ENCODE measurements at regions not wholly inside any gene's neighbourhood (a gene's known extent, or its start where the extent isn't known, plus 50 kb on each side); places are given as distances from the start of the nearest gene placed in this dataset.

DNA sequence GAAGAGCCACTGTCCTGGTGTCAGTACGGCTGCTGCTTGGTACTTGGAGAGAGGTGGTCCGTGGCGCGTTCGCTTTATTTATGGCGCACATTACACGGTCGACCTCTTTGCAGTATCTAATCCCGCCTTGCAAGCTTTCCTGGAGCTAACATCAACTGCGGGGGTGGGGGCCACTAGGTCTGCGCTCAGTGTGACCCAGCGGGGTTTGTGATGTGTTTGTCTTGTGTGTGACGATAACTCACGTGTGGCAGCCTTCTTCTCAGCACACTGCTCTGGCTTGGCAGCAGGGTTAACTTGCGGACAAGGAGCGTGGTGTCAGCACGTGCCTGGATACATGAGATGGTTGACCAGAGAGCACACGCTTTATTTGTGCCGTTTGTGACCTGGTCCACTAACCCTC, 122.2 kb upstream of the RTL1 start:
- H3K4me3 ChIP-seq (ENCODE audit: low read length) = no peak overlapping the region
- H3K27ac ChIP-seq (ENCODE audit: low read length) = no peak overlapping the region
- H3K9me2 ChIP-seq (ENCODE audit: insufficient read depth, low read length) = no peaks in the 10 kb centered on the region
- H3K9me3 ChIP-seq (ENCODE audit: low read length) = no peaks in the 10 kb centered on the region
- H3K36me3 ChIP-seq (ENCODE audit: insufficient read depth, low read length) = no peaks in the 10 kb centered on the region
- H3K79me2 ChIP-seq (replicated peaks; ENCODE audit: insufficient read depth, low read length) = no peaks in the 10 kb centered on the region
- H3F3A ChIP-seq (ENCODE audit: insufficient read depth, low read length, poor library complexity, severe bottlenecking) = no peaks in the 10 kb centered on the region
- no peak overlapping the region for H2AFZ ChIP-seq (ENCODE audit: low read depth, low read length)
- TF ChIP-seq RAD21 (conservative IDR thresholded peaks at IDR 0.05) (no peak), MXI1 (conservative IDR thresholded peaks at IDR 0.05; ENCODE audit: poor library complexity, severe bottlenecking) (no peak)
- TF ChIP-seq, protein P1, sequence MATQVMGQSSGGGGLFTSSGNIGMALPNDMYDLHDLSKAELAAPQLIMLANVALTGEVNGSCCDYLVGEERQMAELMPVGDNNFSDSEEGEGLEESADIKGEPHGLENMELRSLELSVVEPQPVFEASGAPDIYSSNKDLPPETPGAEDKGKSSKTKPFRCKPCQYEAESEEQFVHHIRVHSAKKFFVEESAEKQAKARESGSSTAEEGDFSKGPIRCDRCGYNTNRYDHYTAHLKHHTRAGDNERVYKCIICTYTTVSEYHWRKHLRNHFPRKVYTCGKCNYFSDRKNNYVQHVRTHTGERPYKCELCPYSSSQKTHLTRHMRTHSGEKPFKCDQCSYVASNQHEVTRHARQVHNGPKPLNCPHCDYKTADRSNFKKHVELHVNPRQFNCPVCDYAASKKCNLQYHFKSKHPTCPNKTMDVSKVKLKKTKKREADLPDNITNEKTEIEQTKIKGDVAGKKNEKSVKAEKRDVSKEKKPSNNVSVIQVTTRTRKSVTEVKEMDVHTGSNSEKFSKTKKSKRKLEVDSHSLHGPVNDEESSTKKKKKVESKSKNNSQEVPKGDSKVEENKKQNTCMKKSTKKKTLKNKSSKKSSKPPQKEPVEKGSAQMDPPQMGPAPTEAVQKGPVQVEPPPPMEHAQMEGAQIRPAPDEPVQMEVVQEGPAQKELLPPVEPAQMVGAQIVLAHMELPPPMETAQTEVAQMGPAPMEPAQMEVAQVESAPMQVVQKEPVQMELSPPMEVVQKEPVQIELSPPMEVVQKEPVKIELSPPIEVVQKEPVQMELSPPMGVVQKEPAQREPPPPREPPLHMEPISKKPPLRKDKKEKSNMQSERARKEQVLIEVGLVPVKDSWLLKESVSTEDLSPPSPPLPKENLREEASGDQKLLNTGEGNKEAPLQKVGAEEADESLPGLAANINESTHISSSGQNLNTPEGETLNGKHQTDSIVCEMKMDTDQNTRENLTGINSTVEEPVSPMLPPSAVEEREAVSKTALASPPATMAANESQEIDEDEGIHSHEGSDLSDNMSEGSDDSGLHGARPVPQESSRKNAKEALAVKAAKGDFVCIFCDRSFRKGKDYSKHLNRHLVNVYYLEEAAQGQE (IDR thresholded peaks at IDR 0.05; ENCODE audit: borderline replicate concordance) = no peak
- H4K20me1 ChIP-seq (ENCODE audit: insufficient read depth) = no peaks in the 10 kb centered on the region
- H3K4me2 ChIP-seq (ENCODE audit: low read length) = no peak overlapping the region
- H3K9ac ChIP-seq (ENCODE audit: low read length) = no peak overlapping the region
- H3K27me3 ChIP-seq (ENCODE audit: insufficient read depth, low read depth, low read length) = no peaks in the 10 kb centered on the region

DNA sequence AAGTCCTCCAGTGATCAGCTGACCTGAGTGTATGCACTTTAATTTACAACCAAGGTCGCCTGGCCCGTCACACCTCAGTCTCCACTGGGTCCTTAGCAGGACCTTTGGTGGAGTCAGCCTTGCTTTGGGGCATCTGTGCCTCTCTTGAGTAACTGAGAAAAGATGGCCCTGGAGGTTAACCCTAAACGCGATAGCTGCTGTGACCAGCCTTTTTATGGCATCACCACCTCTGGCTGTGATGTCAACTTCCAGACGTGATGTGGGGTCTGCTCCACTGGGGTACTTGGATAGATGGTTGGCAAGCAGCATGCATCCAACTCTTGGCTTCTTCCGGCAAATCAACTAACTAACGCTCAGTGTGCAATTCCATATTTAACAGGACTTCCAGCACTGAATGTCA, 122.8 kb upstream of the RTL1 start:
- no peak overlapping the region for H3K9ac ChIP-seq (ENCODE audit: low read length)
- H3K4me2 ChIP-seq (ENCODE audit: low read length) = no peak overlapping the region
- H3K9me2 ChIP-seq (ENCODE audit: insufficient read depth, low read length) = no peaks in the 10 kb centered on the region
- no peaks in the 10 kb centered on the region for H3K9me3 ChIP-seq (ENCODE audit: low read length)
- H3K27ac ChIP-seq (ENCODE audit: low read length) = no peak overlapping the region
- H3K79me2 ChIP-seq (replicated peaks; ENCODE audit: insufficient read depth, low read length) = no peaks in the 10 kb centered on the region
- H3K27me3 ChIP-seq (ENCODE audit: insufficient read depth, low read depth, low read length) = no peaks in the 10 kb centered on the region
- TF ChIP-seq EZH2 (IDR thresholded peaks at IDR 0.05; ENCODE audit: borderline replicate concordance, insufficient read depth, low read length, poor library complexity, severe bottlenecking) = no peak
- TF ChIP-seq, protein P1 (IDR thresholded peaks at IDR 0.05; ENCODE audit: borderline replicate concordance) = no peak
- no peak overlapping the region for H3K4me3 ChIP-seq (ENCODE audit: low read length)
- H3K36me3 ChIP-seq (ENCODE audit: insufficient read depth, low read length) = no peaks in the 10 kb centered on the region
- no peaks in the 10 kb centered on the region for H3F3A ChIP-seq (ENCODE audit: insufficient read depth, low read length, poor library complexity, severe bottlenecking)
- no peaks in the 10 kb centered on the region for H4K20me1 ChIP-seq (ENCODE audit: insufficient read depth)
- H2AFZ ChIP-seq (ENCODE audit: low read depth, low read length) = no peak overlapping the region

DNA sequence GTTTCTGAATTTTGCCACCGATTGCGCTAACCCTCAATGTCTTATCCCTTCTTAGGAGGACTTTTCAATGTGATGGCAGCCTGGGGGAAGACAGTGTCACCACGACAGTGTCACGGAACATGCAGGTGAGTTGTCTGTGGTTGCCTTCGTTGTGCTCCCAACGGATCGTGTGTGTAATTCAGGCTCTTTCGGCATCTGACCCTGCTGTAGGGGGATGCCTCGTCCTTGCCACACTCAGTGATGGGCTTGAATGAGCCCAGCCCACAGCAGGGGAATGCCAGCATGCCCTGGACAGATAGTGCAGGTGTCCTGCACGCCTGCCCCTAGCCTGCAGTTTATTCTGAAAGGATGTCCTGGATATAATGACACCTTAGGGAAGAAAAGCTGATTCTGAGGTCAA, 123.8 kb upstream of the RTL1 start:
- no peaks in the 10 kb centered on the region for H3K27me3 ChIP-seq (ENCODE audit: insufficient read depth, low read depth, low read length)
- H3K4me2 ChIP-seq (ENCODE audit: low read length) = no peak overlapping the region
- no peaks in the 10 kb centered on the region for H3F3A ChIP-seq (ENCODE audit: insufficient read depth, low read length, poor library complexity, severe bottlenecking)
- no peaks in the 10 kb centered on the region for H3K9me3 ChIP-seq (ENCODE audit: low read length)
- no peak overlapping the region for H3K27ac ChIP-seq (ENCODE audit: low read length)
- H3K36me3 ChIP-seq (ENCODE audit: insufficient read depth, low read length) = no peaks in the 10 kb centered on the region
- H3K9ac ChIP-seq (ENCODE audit: low read length) = no peak overlapping the region
- no peaks in the 10 kb centered on the region for H4K20me1 ChIP-seq (ENCODE audit: insufficient read depth)
- H3K9me2 ChIP-seq (ENCODE audit: insufficient read depth, low read length) = no peaks in the 10 kb centered on the region
- no peaks in the 10 kb centered on the region for H3K79me2 ChIP-seq (replicated peaks; ENCODE audit: insufficient read depth, low read length)
- no peak overlapping the region for H3K4me3 ChIP-seq (ENCODE audit: low read length)
- TF ChIP-seq RAD21 (conservative IDR thresholded peaks at IDR 0.05) = no peak
- H2AFZ ChIP-seq (ENCODE audit: low read depth, low read length) = no peak overlapping the region

Measured in neural cell (in vitro differentiated cells).